Neural crest cell (in vitro differentiated cells): ENCODE measurements at regions not wholly inside any gene's neighbourhood (a gene's known extent, or its start where the extent isn't known, plus 50 kb on each side); places are given as distances from the start of the nearest gene placed in this dataset.

Source experiments
- DNase-seq: peaks from one replicate; pipeline ENCODE4 v3.0.0; 2021; ENCODE audit warnings: low read depth, mixed read lengths, low spot score
- H3K27ac Mint-ChIP-seq: one replicate; pipeline ENCODE4 v1.8.0; 2021; ENCODE audit warnings: mild to moderate bottlenecking, mixed read lengths; ENCODE audit not compliant: unreplicated experiment
- H3K27me3 Mint-ChIP-seq: 2 replicates; pipeline ENCODE4 v1.8.0; 2021; ENCODE audit warnings: low read depth, mild to moderate bottlenecking, mixed read lengths
- H3K36me3 Mint-ChIP-seq: 2 replicates; pipeline ENCODE4 v1.8.0; 2021; ENCODE audit warnings: low read depth, mild to moderate bottlenecking, mixed read lengths
- H3K4me1 Mint-ChIP-seq: 2 replicates; pipeline ENCODE4 v1.8.0; 2021; ENCODE audit warnings: mixed read lengths
- H3K4me3 Mint-ChIP-seq: one replicate; pipeline ENCODE4 v1.8.0; 2021; ENCODE audit warnings: mild to moderate bottlenecking, mixed read lengths
- H3K9me3 Mint-ChIP-seq: 2 replicates; pipeline ENCODE4 v1.8.0; 2021; ENCODE audit warnings: mixed read lengths
- CTCF ChIP-seq: fragments of 200-600 bp; sonication (generic); conservative IDR thresholded peaks from 2 replicates; pipeline ENCODE4 v1.5.0; 2021; ENCODE audit warnings: antibody characterized with exemption, mild to moderate bottlenecking

- Mint-ChIP-seq H3K4me1 (no peaks in the 10 kb centered on the region), H3K27ac (no peak overlapping the region), H3K4me3 (no peak overlapping the region), H3K9me3 (no peaks in the 10 kb centered on the region), H3K36me3 (no peaks in the 10 kb centered on the region), H3K27me3 (no peaks in the 10 kb centered on the region)
- no peak for TF ChIP-seq CTCF
- DNase-seq = no peak
Observed at GRCh38 chr7:88686468-88687229, 72.9 kb upstream of the ZNF804B start.

GRCh38 chr7:88681682-88682081 is 77.8 kb upstream of the ZNF804B start:
- H3K36me3 Mint-ChIP-seq = no peaks in the 10 kb centered on the region
- no peaks in the 10 kb centered on the region for H3K4me1 Mint-ChIP-seq
- no peak overlapping the region for H3K4me3 Mint-ChIP-seq
- TF ChIP-seq CTCF = no peak
- no peak for DNase-seq
- no peaks in the 10 kb centered on the region for H3K27me3 Mint-ChIP-seq
- peaks cover under 1% of the 10 kb centered on the region for H3K9me3 Mint-ChIP-seq
- H3K27ac Mint-ChIP-seq = no peak overlapping the region

- Mint-ChIP-seq H3K4me3 (no peak overlapping the region), H3K4me1 (no peaks in the 10 kb centered on the region), H3K9me3 (no peaks in the 10 kb centered on the region), H3K27me3 (no peaks in the 10 kb centered on the region), H3K36me3 (no peaks in the 10 kb centered on the region), H3K27ac (no peak overlapping the region)
- TF ChIP-seq CTCF = no peak
- no peak for DNase-seq
Observed at GRCh38 chr7:88670536-88670935, 89.0 kb upstream of the ZNF804B start.

- no peaks in the 10 kb centered on the region for H3K4me1 Mint-ChIP-seq
- no peaks in the 10 kb centered on the region for H3K36me3 Mint-ChIP-seq
- DNase-seq = no peak
- no peak overlapping the region for H3K4me3 Mint-ChIP-seq
- H3K27ac Mint-ChIP-seq = no peak overlapping the region
- H3K27me3 Mint-ChIP-seq = no peaks in the 10 kb centered on the region
- TF ChIP-seq CTCF = no peak
- H3K9me3 Mint-ChIP-seq = no peaks in the 10 kb centered on the region
Observed at GRCh38 chr7:88669913-88670312, 89.6 kb upstream of the ZNF804B start.

DNA sequence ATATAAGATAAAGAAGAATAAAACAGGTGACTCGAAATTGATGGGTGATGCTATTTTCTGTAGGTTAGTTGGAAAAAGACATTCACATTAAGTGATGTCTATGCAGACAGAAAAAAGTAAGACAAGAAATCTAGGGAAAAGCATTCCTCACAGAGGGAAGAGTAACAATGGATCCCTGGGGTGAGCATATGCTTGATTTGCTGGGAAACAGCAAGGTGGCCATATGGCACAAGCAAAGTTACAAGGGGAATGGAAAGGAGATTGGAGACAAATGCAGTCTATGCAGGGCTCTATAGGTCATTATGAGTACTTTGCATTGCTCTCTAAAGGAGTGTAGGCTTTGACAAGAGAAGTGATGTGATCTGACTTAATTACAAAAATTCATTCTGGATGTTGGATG is 90.9 kb upstream of the ZNF804B start:
- H3K4me1 Mint-ChIP-seq = peaks cover 7% of the 10 kb centered on the region
- no peaks in the 10 kb centered on the region for H3K36me3 Mint-ChIP-seq
- DNase-seq = no peak
- no peak overlapping the region for H3K4me3 Mint-ChIP-seq
- H3K27me3 Mint-ChIP-seq = no peaks in the 10 kb centered on the region
- H3K27ac Mint-ChIP-seq = no peak overlapping the region
- no peaks in the 10 kb centered on the region for H3K9me3 Mint-ChIP-seq
- no peak for TF ChIP-seq CTCF
